ENCODE measurements at regions not wholly inside any gene's neighbourhood (a gene's known extent, or its start where the extent isn't known, plus 50 kb on each side); places are given as distances from the start of the nearest gene placed in this dataset.
"Not testable (repeated sequence)": the region's sequence is repeated elsewhere in the genome, so short reads cannot be mapped to it uniquely, and the experiment has no call there.

DNA sequence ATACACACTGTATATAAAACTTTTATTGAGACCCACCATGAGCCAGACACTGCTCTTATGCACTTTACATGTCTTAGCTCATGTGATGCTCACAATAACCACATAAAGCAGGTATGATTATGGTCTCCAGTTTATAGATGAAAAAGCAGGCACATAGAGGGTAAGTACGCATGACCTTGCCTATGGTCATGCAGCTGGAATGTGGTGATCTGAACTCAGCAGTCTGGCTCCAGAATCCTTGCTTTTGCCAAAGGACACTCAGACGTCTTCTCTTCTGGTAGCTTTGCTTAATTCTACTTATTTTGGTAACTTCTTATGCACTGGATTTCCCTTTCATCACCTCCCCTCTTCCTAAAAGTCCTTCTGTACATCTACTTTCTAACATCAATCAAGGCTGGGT, 103.3 kb upstream of the CRY1 start:
- no peak for ATAC-seq
- TF ChIP-seq GLIS3 (CRISPR knock-in tag; IDR thresholded peaks at IDR 0.05) (no peak), CSDC2 (CRISPR knock-in tag; IDR thresholded peaks at IDR 0.05) (no peak), OSR1 (CRISPR knock-in tag; IDR thresholded peaks at IDR 0.05) (no peak), ISL1 (CRISPR knock-in tag; IDR thresholded peaks at IDR 0.05) (no peak)
- TF ChIP-seq, protein P1, sequence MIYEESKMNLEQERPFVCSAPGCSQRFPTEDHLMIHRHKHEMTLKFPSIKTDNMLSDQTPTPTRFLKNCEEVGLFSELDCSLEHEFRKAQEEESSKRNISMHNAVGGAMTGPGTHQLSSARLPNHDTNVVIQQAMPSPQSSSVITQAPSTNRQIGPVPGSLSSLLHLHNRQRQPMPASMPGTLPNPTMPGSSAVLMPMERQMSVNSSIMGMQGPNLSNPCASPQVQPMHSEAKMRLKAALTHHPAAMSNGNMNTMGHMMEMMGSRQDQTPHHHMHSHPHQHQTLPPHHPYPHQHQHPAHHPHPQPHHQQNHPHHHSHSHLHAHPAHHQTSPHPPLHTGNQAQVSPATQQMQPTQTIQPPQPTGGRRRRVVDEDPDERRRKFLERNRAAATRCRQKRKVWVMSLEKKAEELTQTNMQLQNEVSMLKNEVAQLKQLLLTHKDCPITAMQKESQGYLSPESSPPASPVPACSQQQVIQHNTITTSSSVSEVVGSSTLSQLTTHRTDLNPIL (CRISPR knock-in tag; IDR thresholded peaks at IDR 0.05; ENCODE audit: low read depth): no peak
- TF ChIP-seq, protein P2, sequence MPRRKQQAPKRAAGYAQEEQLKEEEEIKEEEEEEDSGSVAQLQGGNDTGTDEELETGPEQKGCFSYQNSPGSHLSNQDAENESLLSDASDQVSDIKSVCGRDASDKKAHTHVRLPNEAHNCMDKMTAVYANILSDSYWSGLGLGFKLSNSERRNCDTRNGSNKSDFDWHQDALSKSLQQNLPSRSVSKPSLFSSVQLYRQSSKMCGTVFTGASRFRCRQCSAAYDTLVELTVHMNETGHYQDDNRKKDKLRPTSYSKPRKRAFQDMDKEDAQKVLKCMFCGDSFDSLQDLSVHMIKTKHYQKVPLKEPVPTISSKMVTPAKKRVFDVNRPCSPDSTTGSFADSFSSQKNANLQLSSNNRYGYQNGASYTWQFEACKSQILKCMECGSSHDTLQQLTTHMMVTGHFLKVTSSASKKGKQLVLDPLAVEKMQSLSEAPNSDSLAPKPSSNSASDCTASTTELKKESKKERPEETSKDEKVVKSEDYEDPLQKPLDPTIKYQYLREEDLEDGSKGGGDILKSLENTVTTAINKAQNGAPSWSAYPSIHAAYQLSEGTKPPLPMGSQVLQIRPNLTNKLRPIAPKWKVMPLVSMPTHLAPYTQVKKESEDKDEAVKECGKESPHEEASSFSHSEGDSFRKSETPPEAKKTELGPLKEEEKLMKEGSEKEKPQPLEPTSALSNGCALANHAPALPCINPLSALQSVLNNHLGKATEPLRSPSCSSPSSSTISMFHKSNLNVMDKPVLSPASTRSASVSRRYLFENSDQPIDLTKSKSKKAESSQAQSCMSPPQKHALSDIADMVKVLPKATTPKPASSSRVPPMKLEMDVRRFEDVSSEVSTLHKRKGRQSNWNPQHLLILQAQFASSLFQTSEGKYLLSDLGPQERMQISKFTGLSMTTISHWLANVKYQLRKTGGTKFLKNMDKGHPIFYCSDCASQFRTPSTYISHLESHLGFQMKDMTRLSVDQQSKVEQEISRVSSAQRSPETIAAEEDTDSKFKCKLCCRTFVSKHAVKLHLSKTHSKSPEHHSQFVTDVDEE (CRISPR knock-in tag; IDR thresholded peaks at IDR 0.05): no peak

DNA sequence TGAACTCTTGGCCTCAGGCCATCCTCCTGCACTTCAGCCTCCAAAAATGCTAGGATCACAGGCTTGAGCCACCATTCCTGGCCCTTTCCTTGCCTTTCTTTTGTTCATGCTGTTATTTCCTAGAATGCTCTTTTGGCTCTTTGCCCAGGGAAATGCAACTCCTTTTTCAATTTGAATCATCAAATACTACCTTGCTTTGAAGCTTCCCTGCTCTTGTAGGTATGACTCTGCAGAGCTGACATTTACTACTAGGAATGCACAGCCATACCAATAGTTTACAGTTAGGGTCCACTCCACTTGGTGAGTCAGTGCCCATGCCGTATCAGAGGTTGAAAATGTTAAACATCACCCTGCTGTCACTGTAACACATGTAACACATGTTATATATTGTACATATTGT, 107.0 kb upstream of the CRY1 start:
- TF ChIP-seq ZFP3 (CRISPR knock-in tag; IDR thresholded peaks at IDR 0.05): no peak
- no peak for TF ChIP-seq OSR1 (CRISPR knock-in tag; IDR thresholded peaks at IDR 0.05)
- TF ChIP-seq ZNF565 (CRISPR knock-in tag; conservative IDR thresholded peaks at IDR 0.05; ENCODE audit: low read depth): no peak
- no peak for TF ChIP-seq TCF4 (CRISPR knock-in tag; IDR thresholded peaks at IDR 0.05; ENCODE audit: borderline replicate concordance)
- TF ChIP-seq ARNTL (CRISPR knock-in tag; IDR thresholded peaks at IDR 0.05; ENCODE audit: borderline replicate concordance, low read depth): no peak
- TF ChIP-seq, protein P3, sequence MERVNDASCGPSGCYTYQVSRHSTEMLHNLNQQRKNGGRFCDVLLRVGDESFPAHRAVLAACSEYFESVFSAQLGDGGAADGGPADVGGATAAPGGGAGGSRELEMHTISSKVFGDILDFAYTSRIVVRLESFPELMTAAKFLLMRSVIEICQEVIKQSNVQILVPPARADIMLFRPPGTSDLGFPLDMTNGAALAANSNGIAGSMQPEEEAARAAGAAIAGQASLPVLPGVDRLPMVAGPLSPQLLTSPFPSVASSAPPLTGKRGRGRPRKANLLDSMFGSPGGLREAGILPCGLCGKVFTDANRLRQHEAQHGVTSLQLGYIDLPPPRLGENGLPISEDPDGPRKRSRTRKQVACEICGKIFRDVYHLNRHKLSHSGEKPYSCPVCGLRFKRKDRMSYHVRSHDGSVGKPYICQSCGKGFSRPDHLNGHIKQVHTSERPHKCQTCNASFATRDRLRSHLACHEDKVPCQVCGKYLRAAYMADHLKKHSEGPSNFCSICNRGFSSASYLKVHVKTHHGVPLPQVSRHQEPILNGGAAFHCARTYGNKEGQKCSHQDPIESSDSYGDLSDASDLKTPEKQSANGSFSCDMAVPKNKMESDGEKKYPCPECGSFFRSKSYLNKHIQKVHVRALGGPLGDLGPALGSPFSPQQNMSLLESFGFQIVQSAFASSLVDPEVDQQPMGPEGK (CRISPR knock-in tag; IDR thresholded peaks at IDR 0.05; ENCODE audit: borderline replicate concordance): no peak
- TF ChIP-seq ZC3H10 (CRISPR knock-in tag; IDR thresholded peaks at IDR 0.05): no peak
- TF ChIP-seq, protein P4, sequence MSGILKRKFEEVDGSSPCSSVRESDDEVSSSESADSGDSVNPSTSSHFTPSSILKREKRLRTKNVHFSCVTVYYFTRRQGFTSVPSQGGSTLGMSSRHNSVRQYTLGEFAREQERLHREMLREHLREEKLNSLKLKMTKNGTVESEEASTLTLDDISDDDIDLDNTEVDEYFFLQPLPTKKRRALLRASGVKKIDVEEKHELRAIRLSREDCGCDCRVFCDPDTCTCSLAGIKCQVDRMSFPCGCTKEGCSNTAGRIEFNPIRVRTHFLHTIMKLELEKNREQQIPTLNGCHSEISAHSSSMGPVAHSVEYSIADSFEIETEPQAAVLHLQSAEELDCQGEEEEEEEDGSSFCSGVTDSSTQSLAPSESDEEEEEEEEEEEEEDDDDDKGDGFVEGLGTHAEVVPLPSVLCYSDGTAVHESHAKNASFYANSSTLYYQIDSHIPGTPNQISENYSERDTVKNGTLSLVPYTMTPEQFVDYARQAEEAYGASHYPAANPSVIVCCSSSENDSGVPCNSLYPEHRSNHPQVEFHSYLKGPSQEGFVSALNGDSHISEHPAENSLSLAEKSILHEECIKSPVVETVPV (CRISPR knock-in tag; IDR thresholded peaks at IDR 0.05): no peak
- TF ChIP-seq, protein P2 (CRISPR knock-in tag; IDR thresholded peaks at IDR 0.05): no peak
- TF ChIP-seq SNAI2 (CRISPR knock-in tag; IDR thresholded peaks at IDR 0.05): no peak
- TF ChIP-seq PPARA (CRISPR knock-in tag; IDR thresholded peaks at IDR 0.05; ENCODE audit: borderline replicate concordance): no peak
- ATAC-seq: no peak

DNA sequence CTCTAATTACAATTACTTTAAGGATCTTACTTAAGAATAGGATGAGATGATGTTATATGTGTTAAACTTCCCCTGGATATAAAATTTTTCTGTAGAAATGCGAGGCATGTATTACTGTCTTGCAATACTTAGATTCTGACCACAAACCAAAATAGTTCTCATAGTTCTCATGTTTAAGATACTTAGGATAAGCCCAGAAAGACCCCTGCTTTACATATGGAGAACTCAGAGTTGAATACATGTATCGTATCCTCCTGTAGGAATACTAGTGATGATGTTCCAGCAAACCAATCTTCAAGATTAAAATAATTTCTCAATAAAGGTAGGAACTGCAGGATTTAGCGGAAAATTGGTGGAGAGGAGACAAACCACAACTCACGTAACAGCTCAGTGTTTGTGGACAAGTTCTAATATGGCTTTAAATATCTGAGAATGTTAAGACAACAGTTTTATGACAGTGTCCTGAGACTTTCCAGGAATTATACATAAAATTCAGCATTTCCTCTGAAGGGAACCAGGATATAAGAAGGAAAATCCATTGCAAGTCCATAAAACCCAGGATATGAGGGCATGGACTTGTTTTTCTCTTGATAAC, 114.7 kb upstream of the CRY1 start:
- no peak for ATAC-seq
- TF ChIP-seq ISL1 (CRISPR knock-in tag; IDR thresholded peaks at IDR 0.05): no peak
- no peak for TF ChIP-seq ZFP30 (CRISPR knock-in tag; IDR thresholded peaks at IDR 0.05)
- no peak for TF ChIP-seq ARNTL (CRISPR knock-in tag; IDR thresholded peaks at IDR 0.05; ENCODE audit: borderline replicate concordance, low read depth)
- TF ChIP-seq PPARA (CRISPR knock-in tag; IDR thresholded peaks at IDR 0.05; ENCODE audit: borderline replicate concordance): no peak
- TF ChIP-seq, protein P1 (CRISPR knock-in tag; IDR thresholded peaks at IDR 0.05; ENCODE audit: low read depth): no peak
- no peak for TF ChIP-seq BACH2 (CRISPR knock-in tag; IDR thresholded peaks at IDR 0.05; ENCODE audit: borderline replicate concordance)
- TF ChIP-seq ZNF565 (CRISPR knock-in tag; conservative IDR thresholded peaks at IDR 0.05; ENCODE audit: low read depth): no peak
- no peak for TF ChIP-seq RARB (CRISPR knock-in tag; IDR thresholded peaks at IDR 0.05)
- TF ChIP-seq TOX (CRISPR knock-in tag; IDR thresholded peaks at IDR 0.05; ENCODE audit: borderline replicate concordance): no peak
- no peak for TF ChIP-seq CSDC2 (CRISPR knock-in tag; IDR thresholded peaks at IDR 0.05)
- TF ChIP-seq, protein P5, sequence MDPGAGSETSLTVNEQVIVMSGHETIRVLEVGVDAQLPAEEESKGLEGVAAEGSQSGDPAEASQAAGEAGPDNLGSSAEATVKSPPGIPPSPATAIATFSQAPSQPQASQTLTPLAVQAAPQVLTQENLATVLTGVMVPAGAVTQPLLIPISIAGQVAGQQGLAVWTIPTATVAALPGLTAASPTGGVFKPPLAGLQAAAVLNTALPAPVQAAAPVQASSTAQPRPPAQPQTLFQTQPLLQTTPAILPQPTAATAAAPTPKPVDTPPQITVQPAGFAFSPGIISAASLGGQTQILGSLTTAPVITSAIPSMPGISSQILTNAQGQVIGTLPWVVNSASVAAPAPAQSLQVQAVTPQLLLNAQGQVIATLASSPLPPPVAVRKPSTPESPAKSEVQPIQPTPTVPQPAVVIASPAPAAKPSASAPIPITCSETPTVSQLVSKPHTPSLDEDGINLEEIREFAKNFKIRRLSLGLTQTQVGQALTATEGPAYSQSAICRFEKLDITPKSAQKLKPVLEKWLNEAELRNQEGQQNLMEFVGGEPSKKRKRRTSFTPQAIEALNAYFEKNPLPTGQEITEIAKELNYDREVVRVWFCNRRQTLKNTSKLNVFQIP (CRISPR knock-in tag; IDR thresholded peaks at IDR 0.05; ENCODE audit: borderline replicate concordance, low read depth): no peak
- no peak for TF ChIP-seq GLIS3 (CRISPR knock-in tag; IDR thresholded peaks at IDR 0.05)
- TF ChIP-seq ZNF8 (CRISPR knock-in tag; IDR thresholded peaks at IDR 0.05): no peak

DNA sequence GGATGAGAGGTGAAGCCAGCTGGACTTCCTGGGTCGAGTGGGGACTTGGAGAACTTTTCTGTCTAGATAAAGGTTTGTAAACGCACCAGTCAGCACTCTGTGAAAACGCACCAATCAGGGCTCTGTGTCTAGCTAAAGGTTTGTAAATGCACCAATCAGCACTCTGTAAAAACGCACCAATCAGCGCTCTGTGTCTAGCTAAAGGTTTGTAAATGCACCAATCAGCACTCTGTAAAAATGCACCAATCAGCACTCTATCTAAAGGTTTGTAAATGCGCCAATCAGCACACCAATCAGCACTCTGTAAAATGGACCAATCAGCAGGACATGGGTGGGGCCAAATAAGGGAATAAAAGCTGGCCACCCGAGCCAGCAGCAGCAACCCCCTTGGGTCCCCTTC, 116.4 kb upstream of the CRY1 start:
- not testable (repeated sequence) for ATAC-seq

DNA sequence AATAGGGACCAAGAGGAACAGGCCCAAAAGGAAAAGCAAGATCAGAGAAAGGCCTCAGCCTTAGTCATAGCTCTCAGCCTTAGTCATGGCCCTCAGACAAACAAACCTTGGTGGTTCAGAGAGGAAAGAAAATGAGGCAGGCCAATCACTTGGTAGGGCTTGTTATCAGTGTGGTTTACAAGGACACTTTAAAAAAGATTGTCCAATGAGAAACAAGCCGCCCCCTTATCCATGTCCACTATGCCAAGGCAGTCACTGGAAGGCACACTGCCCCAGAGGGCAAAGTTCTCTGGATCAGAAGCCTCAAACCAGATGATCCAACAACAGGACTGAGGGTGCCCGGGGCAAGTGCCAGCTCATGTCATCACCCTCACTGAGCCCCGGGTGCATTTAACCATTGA, 121.0 kb upstream of the CRY1 start:
- ATAC-seq: not testable (repeated sequence)
